WTC11 (cell line): ENCODE measurements at regions not wholly inside any gene's neighbourhood (a gene's known extent, or its start where the extent isn't known, plus 50 kb on each side); places are given as distances from the start of the nearest gene placed in this dataset.

Source experiments
- ATAC-seq: fragments of 200-7000 bp; cut with Tn5 transposase; 2 replicates; pipeline ENCODE4 v1.10.0; 2021; ENCODE audit warnings: mild to moderate bottlenecking, moderate library complexity
- CTCF ChIA-PET: fragments of 300-600 bp; sonication (Branson Sonifier 250); formaldehyde crosslinking; loops from one replicate; lab custom pipeline; 2021; ENCODE audit warnings: antibody characterized with exemption; lab: Charles Lee
- POLR2A ChIA-PET: fragments of 350-600 bp; sonication (Branson Sonifier 250); formaldehyde crosslinking; loops from one replicate; lab custom pipeline; 2021; ENCODE audit warnings: antibody characterized with exemption; lab: Charles Lee
- DNase-seq: peaks from one replicate; pipeline ENCODE4 v3.0.0; 2021; ENCODE audit warnings: low spot score
- H3K27ac Mint-ChIP-seq: 2 replicates; pipeline ENCODE4 v1.8.0; 2021; ENCODE audit warnings: mixed read lengths
- H3K27me3 Mint-ChIP-seq: 2 replicates; pipeline ENCODE4 v1.8.0; 2021; ENCODE audit warnings: low read depth, mild to moderate bottlenecking, moderate library complexity, mixed read lengths
- H3K36me3 Mint-ChIP-seq: 2 replicates; pipeline ENCODE4 v1.8.0; 2021; ENCODE audit warnings: mixed read lengths
- H3K4me1 Mint-ChIP-seq: 2 replicates; pipeline ENCODE4 v1.8.0; 2022; ENCODE audit warnings: mixed read lengths
- H3K4me3 Mint-ChIP-seq: 2 replicates; pipeline ENCODE4 v1.8.0; 2021; ENCODE audit warnings: mild to moderate bottlenecking, moderate library complexity, mixed read lengths
- H3K9me3 Mint-ChIP-seq: 2 replicates; pipeline ENCODE4 v1.8.0; 2021; ENCODE audit warnings: mixed read lengths
- ELF4 ChIP-seq: sonication (generic); formaldehyde crosslinking; IDR thresholded peaks from 2 replicates; pipeline ENCODE4 v1.8.1; 2022; ENCODE audit warnings: low read depth, mild to moderate bottlenecking, moderate library complexity, missing genetic modification reagents
- FOXP1 ChIP-seq: sonication (generic); formaldehyde crosslinking; IDR thresholded peaks from 2 replicates; pipeline ENCODE4 v1.8.0; 2022; ENCODE audit warnings: missing genetic modification reagents, mild to moderate bottlenecking, moderate library complexity, borderline replicate concordance
- NFATC4 ChIP-seq: fragments of 250-450 bp; sonication (Bioruptor Pico); IDR thresholded peaks from 2 replicates; pipeline ENCODE4 v1.9.0; 2021; ENCODE audit warnings: mild to moderate bottlenecking
- NFYB ChIP-seq: sonication (generic); formaldehyde crosslinking; conservative IDR thresholded peaks from 2 replicates; pipeline ENCODE4 v1.8.0; 2022; ENCODE audit warnings: low read depth, missing genetic modification reagents
- RELA ChIP-seq: sonication (generic); formaldehyde crosslinking; IDR thresholded peaks from 2 replicates; pipeline ENCODE4 v1.8.1; 2022; ENCODE audit warnings: missing genetic modification reagents, mild to moderate bottlenecking, borderline replicate concordance
- SOX15 ChIP-seq: fragments of 250-450 bp; sonication (Bioruptor Pico); IDR thresholded peaks from 2 replicates; pipeline ENCODE4 v1.9.0; 2021; ENCODE audit warnings: mild to moderate bottlenecking
- ZNF121 ChIP-seq: sonication (generic); formaldehyde crosslinking; IDR thresholded peaks from 2 replicates; pipeline ENCODE4 v1.8.0; 2023; ENCODE audit warnings: missing genetic modification reagents
- TF ChIP-seq, protein P1 (sequence below): sonication (generic); formaldehyde crosslinking; IDR thresholded peaks from 2 replicates; pipeline ENCODE4 v1.8.0; 2022; ENCODE audit warnings: mild to moderate bottlenecking, missing genetic modification reagents
- TF ChIP-seq, protein P2 (sequence below): fragments of 200-600 bp; IDR thresholded peaks from 2 replicates; pipeline ENCODE4 v1.8.0; 2022; ENCODE audit warnings: antibody characterized with exemption
- TF ChIP-seq, protein P3 (sequence below): sonication (generic); formaldehyde crosslinking; IDR thresholded peaks from 2 replicates; pipeline ENCODE4 v1.8.0; 2023; ENCODE audit warnings: missing genetic modification reagents, mild to moderate bottlenecking, borderline replicate concordance
- TF ChIP-seq, protein P4 (sequence below): sonication (generic); formaldehyde crosslinking; conservative IDR thresholded peaks from 2 replicates; pipeline ENCODE4 v1.8.1; 2023; ENCODE audit warnings: mild to moderate bottlenecking, low read depth, missing genetic modification reagents, moderate library complexity
- TF ChIP-seq, protein P5 (sequence below): sonication (generic); formaldehyde crosslinking; IDR thresholded peaks from 2 replicates; pipeline ENCODE4 v1.8.0; 2022; ENCODE audit warnings: mild to moderate bottlenecking, missing genetic modification reagents

DNA sequence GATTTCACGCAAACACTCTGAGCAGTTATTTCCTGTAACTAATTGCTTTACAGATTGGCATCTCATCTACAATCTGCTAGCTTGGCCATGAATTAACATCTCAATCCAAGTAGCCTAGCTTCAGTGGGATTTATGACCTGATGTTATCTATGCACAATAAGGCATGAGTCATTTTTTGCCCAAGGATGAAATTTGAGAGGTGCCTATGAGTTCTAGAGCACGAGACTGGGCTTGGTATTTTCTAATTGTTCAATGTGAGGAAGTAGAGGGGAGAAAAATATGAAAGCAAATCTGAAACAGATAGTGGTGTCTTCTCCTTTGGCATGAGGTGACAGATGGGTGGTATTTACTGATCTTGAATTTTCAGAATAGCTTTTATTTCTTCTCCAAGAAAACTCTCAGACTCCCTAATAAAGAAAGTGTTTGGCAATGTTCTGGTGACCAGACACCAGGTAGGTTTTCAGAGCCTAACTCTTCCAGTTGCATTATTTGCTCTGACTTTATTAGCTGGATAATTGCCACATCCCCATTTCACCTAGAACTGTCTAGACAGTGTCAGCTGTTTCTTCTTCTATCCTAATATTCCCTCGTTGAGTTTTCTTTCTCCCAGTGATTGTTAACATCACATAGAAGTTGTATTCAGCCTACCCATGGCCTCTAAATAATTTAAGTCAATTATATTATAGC, 301.0 kb upstream of the UMPS start:
- DNase-seq (no peak), ATAC-seq (no peak)
- Mint-ChIP-seq H3K4me3 (no peak overlapping the region), H3K36me3 (no peaks in the 10 kb centered on the region), H3K27ac (no peak overlapping the region), H3K4me1 (peaks cover 5% of the 10 kb centered on the region; the same call in 1 of the 2 replicates), H3K9me3 (no peaks in the 10 kb centered on the region), H3K27me3 (no peaks in the 10 kb centered on the region)
- CTCF ChIA-PET, result interaction anchor here (0.9 kb wide), 1 partner anchor 78 kb away, joined by 4 read pairs; no protein-coding TSS in a partner anchor
- TF ChIP-seq, protein P1, sequence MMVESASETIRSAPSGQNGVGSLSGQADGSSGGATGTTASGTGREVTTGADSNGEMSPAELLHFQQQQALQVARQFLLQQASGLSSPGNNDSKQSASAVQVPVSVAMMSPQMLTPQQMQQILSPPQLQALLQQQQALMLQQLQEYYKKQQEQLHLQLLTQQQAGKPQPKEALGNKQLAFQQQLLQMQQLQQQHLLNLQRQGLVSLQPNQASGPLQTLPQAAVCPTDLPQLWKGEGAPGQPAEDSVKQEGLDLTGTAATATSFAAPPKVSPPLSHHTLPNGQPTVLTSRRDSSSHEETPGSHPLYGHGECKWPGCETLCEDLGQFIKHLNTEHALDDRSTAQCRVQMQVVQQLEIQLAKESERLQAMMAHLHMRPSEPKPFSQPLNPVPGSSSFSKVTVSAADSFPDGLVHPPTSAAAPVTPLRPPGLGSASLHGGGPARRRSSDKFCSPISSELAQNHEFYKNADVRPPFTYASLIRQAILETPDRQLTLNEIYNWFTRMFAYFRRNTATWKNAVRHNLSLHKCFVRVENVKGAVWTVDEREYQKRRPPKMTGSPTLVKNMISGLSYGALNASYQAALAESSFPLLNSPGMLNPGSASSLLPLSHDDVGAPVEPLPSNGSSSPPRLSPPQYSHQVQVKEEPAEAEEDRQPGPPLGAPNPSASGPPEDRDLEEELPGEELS (CRISPR knock-in tag), result no peak
- no peak for TF ChIP-seq ELF4
- no peak for TF ChIP-seq NFATC4
- TF ChIP-seq, protein P2, sequence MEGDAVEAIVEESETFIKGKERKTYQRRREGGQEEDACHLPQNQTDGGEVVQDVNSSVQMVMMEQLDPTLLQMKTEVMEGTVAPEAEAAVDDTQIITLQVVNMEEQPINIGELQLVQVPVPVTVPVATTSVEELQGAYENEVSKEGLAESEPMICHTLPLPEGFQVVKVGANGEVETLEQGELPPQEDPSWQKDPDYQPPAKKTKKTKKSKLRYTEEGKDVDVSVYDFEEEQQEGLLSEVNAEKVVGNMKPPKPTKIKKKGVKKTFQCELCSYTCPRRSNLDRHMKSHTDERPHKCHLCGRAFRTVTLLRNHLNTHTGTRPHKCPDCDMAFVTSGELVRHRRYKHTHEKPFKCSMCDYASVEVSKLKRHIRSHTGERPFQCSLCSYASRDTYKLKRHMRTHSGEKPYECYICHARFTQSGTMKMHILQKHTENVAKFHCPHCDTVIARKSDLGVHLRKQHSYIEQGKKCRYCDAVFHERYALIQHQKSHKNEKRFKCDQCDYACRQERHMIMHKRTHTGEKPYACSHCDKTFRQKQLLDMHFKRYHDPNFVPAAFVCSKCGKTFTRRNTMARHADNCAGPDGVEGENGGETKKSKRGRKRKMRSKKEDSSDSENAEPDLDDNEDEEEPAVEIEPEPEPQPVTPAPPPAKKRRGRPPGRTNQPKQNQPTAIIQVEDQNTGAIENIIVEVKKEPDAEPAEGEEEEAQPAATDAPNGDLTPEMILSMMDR, result no peak
- TF ChIP-seq, protein P3, sequence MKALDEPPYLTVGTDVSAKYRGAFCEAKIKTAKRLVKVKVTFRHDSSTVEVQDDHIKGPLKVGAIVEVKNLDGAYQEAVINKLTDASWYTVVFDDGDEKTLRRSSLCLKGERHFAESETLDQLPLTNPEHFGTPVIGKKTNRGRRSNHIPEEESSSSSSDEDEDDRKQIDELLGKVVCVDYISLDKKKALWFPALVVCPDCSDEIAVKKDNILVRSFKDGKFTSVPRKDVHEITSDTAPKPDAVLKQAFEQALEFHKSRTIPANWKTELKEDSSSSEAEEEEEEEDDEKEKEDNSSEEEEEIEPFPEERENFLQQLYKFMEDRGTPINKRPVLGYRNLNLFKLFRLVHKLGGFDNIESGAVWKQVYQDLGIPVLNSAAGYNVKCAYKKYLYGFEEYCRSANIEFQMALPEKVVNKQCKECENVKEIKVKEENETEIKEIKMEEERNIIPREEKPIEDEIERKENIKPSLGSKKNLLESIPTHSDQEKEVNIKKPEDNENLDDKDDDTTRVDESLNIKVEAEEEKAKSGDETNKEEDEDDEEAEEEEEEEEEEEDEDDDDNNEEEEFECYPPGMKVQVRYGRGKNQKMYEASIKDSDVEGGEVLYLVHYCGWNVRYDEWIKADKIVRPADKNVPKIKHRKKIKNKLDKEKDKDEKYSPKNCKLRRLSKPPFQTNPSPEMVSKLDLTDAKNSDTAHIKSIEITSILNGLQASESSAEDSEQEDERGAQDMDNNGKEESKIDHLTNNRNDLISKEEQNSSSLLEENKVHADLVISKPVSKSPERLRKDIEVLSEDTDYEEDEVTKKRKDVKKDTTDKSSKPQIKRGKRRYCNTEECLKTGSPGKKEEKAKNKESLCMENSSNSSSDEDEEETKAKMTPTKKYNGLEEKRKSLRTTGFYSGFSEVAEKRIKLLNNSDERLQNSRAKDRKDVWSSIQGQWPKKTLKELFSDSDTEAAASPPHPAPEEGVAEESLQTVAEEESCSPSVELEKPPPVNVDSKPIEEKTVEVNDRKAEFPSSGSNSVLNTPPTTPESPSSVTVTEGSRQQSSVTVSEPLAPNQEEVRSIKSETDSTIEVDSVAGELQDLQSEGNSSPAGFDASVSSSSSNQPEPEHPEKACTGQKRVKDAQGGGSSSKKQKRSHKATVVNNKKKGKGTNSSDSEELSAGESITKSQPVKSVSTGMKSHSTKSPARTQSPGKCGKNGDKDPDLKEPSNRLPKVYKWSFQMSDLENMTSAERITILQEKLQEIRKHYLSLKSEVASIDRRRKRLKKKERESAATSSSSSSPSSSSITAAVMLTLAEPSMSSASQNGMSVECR (CRISPR knock-in tag), result no peak
- TF ChIP-seq RELA (CRISPR knock-in tag), result no peak
- TF ChIP-seq, protein P4, sequence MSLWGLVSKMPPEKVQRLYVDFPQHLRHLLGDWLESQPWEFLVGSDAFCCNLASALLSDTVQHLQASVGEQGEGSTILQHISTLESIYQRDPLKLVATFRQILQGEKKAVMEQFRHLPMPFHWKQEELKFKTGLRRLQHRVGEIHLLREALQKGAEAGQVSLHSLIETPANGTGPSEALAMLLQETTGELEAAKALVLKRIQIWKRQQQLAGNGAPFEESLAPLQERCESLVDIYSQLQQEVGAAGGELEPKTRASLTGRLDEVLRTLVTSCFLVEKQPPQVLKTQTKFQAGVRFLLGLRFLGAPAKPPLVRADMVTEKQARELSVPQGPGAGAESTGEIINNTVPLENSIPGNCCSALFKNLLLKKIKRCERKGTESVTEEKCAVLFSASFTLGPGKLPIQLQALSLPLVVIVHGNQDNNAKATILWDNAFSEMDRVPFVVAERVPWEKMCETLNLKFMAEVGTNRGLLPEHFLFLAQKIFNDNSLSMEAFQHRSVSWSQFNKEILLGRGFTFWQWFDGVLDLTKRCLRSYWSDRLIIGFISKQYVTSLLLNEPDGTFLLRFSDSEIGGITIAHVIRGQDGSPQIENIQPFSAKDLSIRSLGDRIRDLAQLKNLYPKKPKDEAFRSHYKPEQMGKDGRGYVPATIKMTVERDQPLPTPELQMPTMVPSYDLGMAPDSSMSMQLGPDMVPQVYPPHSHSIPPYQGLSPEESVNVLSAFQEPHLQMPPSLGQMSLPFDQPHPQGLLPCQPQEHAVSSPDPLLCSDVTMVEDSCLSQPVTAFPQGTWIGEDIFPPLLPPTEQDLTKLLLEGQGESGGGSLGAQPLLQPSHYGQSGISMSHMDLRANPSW, result no peak
- TF ChIP-seq, protein P5, sequence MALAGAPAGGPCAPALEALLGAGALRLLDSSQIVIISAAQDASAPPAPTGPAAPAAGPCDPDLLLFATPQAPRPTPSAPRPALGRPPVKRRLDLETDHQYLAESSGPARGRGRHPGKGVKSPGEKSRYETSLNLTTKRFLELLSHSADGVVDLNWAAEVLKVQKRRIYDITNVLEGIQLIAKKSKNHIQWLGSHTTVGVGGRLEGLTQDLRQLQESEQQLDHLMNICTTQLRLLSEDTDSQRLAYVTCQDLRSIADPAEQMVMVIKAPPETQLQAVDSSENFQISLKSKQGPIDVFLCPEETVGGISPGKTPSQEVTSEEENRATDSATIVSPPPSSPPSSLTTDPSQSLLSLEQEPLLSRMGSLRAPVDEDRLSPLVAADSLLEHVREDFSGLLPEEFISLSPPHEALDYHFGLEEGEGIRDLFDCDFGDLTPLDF (CRISPR knock-in tag), result no peak
- TF ChIP-seq ZNF121 (CRISPR knock-in tag), result no peak
- TF ChIP-seq SOX15 (CRISPR knock-in tag), result no peak
- no peak for TF ChIP-seq FOXP1 (CRISPR knock-in tag)
- no peak for TF ChIP-seq NFYB
- POLR2A ChIA-PET, result no interaction called here
